GM12874 (cell line): ENCODE measurements at regions not wholly inside any gene's neighbourhood (a gene's known extent, or its start where the extent isn't known, plus 50 kb on each side); places are given as distances from the start of the nearest gene placed in this dataset.

Experiments
- CTCF ChIP-seq: IDR thresholded peaks from 2 replicates; pipeline ENCODE4 v1.5.1; 2011; ENCODE audit warnings: low read depth, mild to moderate bottlenecking, control low read depth, low read length, moderate library complexity; ENCODE audit not compliant: insufficient read depth

GRCh38 chr20:6976106-6976900 lies 208.8 kb downstream of the BMP2 start:
- no peak for TF ChIP-seq CTCF

- no peak for TF ChIP-seq CTCF
Observed at GRCh38 chr20:6979621-6980020, 212.1 kb downstream of the BMP2 start.

GRCh38 chr20:6993011-6993410 lies 225.5 kb downstream of the BMP2 start:
- TF ChIP-seq CTCF, result no peak

GRCh38 chr20:6993511-6993910 lies 226.0 kb downstream of the BMP2 start:
- TF ChIP-seq CTCF, result no peak

GRCh38 chr20:6994452-6994851 lies 227.0 kb downstream of the BMP2 start:
- no peak for TF ChIP-seq CTCF

GRCh38 chr20:6998909-6999308 lies 231.4 kb downstream of the BMP2 start:
- TF ChIP-seq CTCF, result no peak

- no peak for TF ChIP-seq CTCF
Observed at GRCh38 chr20:6999381-6999780, 231.9 kb downstream of the BMP2 start.
